Tibial nerve (tissue), 4 donors: ENCODE measurements at regions not wholly inside any gene's neighbourhood (a gene's known extent, or its start where the extent isn't known, plus 50 kb on each side); places are given as distances from the start of the nearest gene placed in this dataset.

Experiments
- EP300 ChIP-seq, 2 donors: sonication (generic); formaldehyde crosslinking; IDR thresholded peaks; one replicate each; pipeline ENCODE4 v1.6.1; 2017; ENCODE audit warnings: antibody characterized with exemption in 2 of 2, mild to moderate bottlenecking in 1 of 2
- POLR2A ChIP-seq, 2 donors: fragments of 450-650 bp; IDR thresholded peaks; one replicate each; pipeline ENCODE4 v1.6.1; 2017; ENCODE audit warnings: antibody characterized with exemption in 2 of 2, mild to moderate bottlenecking in 2 of 2, moderate library complexity in 2 of 2
- TF ChIP-seq, protein P1 (sequence below), 5 experiments: fragments of 200-600 bp in 3 of 5; fragments of 450-650 bp in 2 of 5; sonication (generic) in 3 of 5; IDR thresholded peaks; one replicate each; pipeline ENCODE4 v1.5.1; 2016 to 2019; ENCODE audit warnings: antibody characterized with exemption in 5 of 5, mild to moderate bottlenecking in 3 of 5, moderate library complexity in 2 of 5

DNA sequence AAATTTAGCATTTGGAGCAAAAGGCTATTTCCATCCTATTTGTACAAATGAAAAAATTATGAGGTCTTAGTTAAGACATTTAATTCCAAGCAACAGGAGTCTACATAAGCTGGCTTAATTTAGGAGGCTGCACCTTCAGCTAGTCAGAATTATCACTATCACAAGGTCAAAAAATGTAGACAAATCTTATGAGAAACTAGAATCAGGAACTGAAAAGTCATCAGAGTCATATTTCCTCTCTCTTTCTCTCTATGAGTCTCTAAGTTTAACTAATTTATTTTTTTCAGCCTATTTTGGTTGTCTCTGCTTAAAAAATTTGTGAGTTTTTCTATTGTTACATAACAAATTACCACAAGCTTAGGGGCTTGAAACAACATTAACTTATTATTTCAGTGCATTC, 807.1 kb upstream of the PRMT6 start:
- TF ChIP-seq POLR2A (IDR thresholded peaks at IDR 0.05) = no peak
- TF ChIP-seq, protein P1, sequence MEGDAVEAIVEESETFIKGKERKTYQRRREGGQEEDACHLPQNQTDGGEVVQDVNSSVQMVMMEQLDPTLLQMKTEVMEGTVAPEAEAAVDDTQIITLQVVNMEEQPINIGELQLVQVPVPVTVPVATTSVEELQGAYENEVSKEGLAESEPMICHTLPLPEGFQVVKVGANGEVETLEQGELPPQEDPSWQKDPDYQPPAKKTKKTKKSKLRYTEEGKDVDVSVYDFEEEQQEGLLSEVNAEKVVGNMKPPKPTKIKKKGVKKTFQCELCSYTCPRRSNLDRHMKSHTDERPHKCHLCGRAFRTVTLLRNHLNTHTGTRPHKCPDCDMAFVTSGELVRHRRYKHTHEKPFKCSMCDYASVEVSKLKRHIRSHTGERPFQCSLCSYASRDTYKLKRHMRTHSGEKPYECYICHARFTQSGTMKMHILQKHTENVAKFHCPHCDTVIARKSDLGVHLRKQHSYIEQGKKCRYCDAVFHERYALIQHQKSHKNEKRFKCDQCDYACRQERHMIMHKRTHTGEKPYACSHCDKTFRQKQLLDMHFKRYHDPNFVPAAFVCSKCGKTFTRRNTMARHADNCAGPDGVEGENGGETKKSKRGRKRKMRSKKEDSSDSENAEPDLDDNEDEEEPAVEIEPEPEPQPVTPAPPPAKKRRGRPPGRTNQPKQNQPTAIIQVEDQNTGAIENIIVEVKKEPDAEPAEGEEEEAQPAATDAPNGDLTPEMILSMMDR (IDR thresholded peaks at IDR 0.05) = no peak
- TF ChIP-seq EP300 (IDR thresholded peaks at IDR 0.05) = no peak
